SK-N-SH (cell line): ENCODE measurements at regions not wholly inside any gene's neighbourhood (a gene's known extent, or its start where the extent isn't known, plus 50 kb on each side); places are given as distances from the start of the nearest gene placed in this dataset.

Experiments
- CTCF ChIA-PET: fragments of 300-600, 350-600 bp; formaldehyde crosslinking; extraction: SDS; loops from one replicate; lab custom pipeline; 2021; lab: Yijun Ruan, JAX
- POLR2A ChIA-PET: fragments of 350-600 bp; sonication (Branson Sonifier 250); formaldehyde crosslinking; extraction: SDS; loops from one replicate; lab custom pipeline; 2020; ENCODE audit warnings: antibody characterized with exemption, inconsistent platforms; lab: Yijun Ruan, JAX
- DNase-seq: peaks from one replicate; pipeline ENCODE4 v3.0.0; 2012
- H2AFZ ChIP-seq: fragments of 200-600 bp; sonication (generic); 2 replicates; pipeline ENCODE4 v1.8.1; 2016; ENCODE audit warnings: antibody characterized with exemption, mild to moderate bottlenecking, low read depth
- H3F3A ChIP-seq: fragments of 200-600 bp; sonication (generic); replicated peaks from 2 replicates; pipeline ENCODE3; 2016; ENCODE audit warnings: antibody characterized with exemption, mild to moderate bottlenecking; ENCODE audit not compliant: insufficient read depth
- H3K27ac ChIP-seq, 2 experiments: fragments of 200-500 bp in 1 of 2; fragments of 200-600 bp in 1 of 2; sonication (Bioruptor generic) in 1 of 2; sonication (generic), shearing (Covaris generic) in 1 of 2; 2 replicates each; pipeline versions ENCODE4 v1.5.1 to v1.6.1; 2014 to 2016; ENCODE audit warnings: low read depth in 2 of 2, inconsistent platforms in 1 of 2, low read length in 1 of 2, mild to moderate bottlenecking in 1 of 2, mixed read lengths in 1 of 2
- H3K27me3 ChIP-seq: fragments of 200-600 bp; sonication (generic), shearing (Covaris generic); 2 replicates; pipeline ENCODE4 v1.6.1; 2016; ENCODE audit warnings: mixed run types; ENCODE audit not compliant: insufficient read depth
- H3K36me3 ChIP-seq, 2 experiments: fragments of 200-500 bp in 1 of 2; fragments of 200-600 bp in 1 of 2; sonication (Bioruptor generic) in 1 of 2; sonication (generic) in 1 of 2; replicated peaks in 1 of 2; 2 replicates each; pipeline versions ENCODE3 to v1.5.1; 2014 to 2016; ENCODE audit warnings: low read length in 1 of 2, mild to moderate bottlenecking in 1 of 2; ENCODE audit not compliant: insufficient read depth in 2 of 2, control insufficient read depth in 1 of 2
- H3K4me1 ChIP-seq, 2 experiments: fragments of 200-500 bp in 1 of 2; fragments of 200-600 bp in 1 of 2; sonication (Bioruptor generic) in 1 of 2; sonication (generic), shearing (Covaris generic) in 1 of 2; 2 replicates each; pipeline versions ENCODE4 v1.5.1 to v1.6.1; 2014 to 2016; ENCODE audit warnings: low read depth in 1 of 2, low read length in 1 of 2, mixed run types in 1 of 2; ENCODE audit not compliant: insufficient read depth in 2 of 2, control insufficient read depth in 1 of 2
- H3K4me2 ChIP-seq: fragments of 200-600 bp; sonication (generic), shearing (Covaris generic); 2 replicates; pipeline ENCODE4 v1.6.1; 2017; ENCODE audit warnings: mixed run types
- H3K4me3 ChIP-seq, 2 experiments: fragments of 200-500 bp in 1 of 2; fragments of 200-600 bp in 1 of 2; sonication (Bioruptor generic) in 1 of 2; sonication (generic), shearing (Covaris generic) in 1 of 2; 2 replicates each; pipeline versions ENCODE4 v1.5.1 to v1.8.1; 2014 to 2016; ENCODE audit warnings: low read depth in 2 of 2, inconsistent platforms in 1 of 2, low read length in 1 of 2, mild to moderate bottlenecking in 1 of 2, mixed read lengths in 1 of 2, moderate library complexity in 1 of 2
- H3K79me2 ChIP-seq: fragments of 200-600 bp; sonication (generic); 2 replicates; pipeline ENCODE4 v1.8.1; 2017; ENCODE audit warnings: mild to moderate bottlenecking; ENCODE audit not compliant: insufficient read depth
- H3K9ac ChIP-seq: fragments of 200-600 bp; sonication (generic); 2 replicates; pipeline ENCODE4 v1.6.1; 2017; ENCODE audit warnings: mixed run types
- H3K9me2 ChIP-seq: fragments of 200-600 bp; sonication (generic); 2 replicates; pipeline ENCODE4 v1.6.1; 2017; ENCODE audit warnings: mixed run types
- H3K9me3 ChIP-seq: fragments of 200-600 bp; sonication (generic); 2 replicates; pipeline ENCODE4 v1.6.1; 2017; ENCODE audit warnings: mixed run types, mild to moderate bottlenecking, moderate library complexity
- H4K20me1 ChIP-seq: fragments of 200-600 bp; sonication (generic); 2 replicates; pipeline ENCODE4 v1.6.1; 2017; ENCODE audit warnings: mild to moderate bottlenecking, mixed run types; ENCODE audit not compliant: insufficient read depth
- CHD2 ChIP-seq: fragments of 150-350 bp; IDR thresholded peaks from 2 replicates; pipeline ENCODE4 v1.6.1; 2018; ENCODE audit warnings: low read length; ENCODE audit not compliant: partially characterized antibody
- EZH2phosphoT487 ChIP-seq: fragments of 200-600 bp; sonication (generic); IDR thresholded peaks from 2 replicates; pipeline ENCODE4 v1.6.1; 2017; ENCODE audit warnings: low read depth, mixed run types, mild to moderate bottlenecking, antibody characterized with exemption, moderate library complexity, borderline replicate concordance
- FOSL2 ChIP-seq: IDR thresholded peaks from 2 replicates; pipeline ENCODE4 v1.4.0; 2012; ENCODE audit warnings: low read depth, mild to moderate bottlenecking, moderate library complexity, borderline replicate concordance
- GABPA ChIP-seq: IDR thresholded peaks from 2 replicates; pipeline ENCODE4 v1.4.0; 2012; ENCODE audit warnings: low read depth, mild to moderate bottlenecking
- IRF3 ChIP-seq: fragments of 150-350 bp; IDR thresholded peaks from 2 replicates; pipeline ENCODE4 v1.6.1; 2016; ENCODE audit warnings: mild to moderate bottlenecking, low read depth, low read length
- JUND ChIP-seq: IDR thresholded peaks from 2 replicates; pipeline ENCODE4 v1.4.0; 2012
- MEF2A ChIP-seq: IDR thresholded peaks from 2 replicates; pipeline ENCODE4 v1.4.0; 2012; ENCODE audit warnings: low read depth, borderline replicate concordance
- RCOR1 ChIP-seq: fragments of 150-350 bp; IDR thresholded peaks from 2 replicates; pipeline ENCODE4 v1.6.1; 2017; ENCODE audit warnings: antibody characterized with exemption, low read length
- SIN3A ChIP-seq: IDR thresholded peaks from 2 replicates; pipeline ENCODE4 v1.6.1; 2012; ENCODE audit warnings: low read depth, mild to moderate bottlenecking, low read length, moderate library complexity, borderline replicate concordance
- TAF1 ChIP-seq: IDR thresholded peaks from 2 replicates; pipeline ENCODE4 v1.6.1; 2012; ENCODE audit warnings: low read depth, mild to moderate bottlenecking, low read length, moderate library complexity, borderline replicate concordance
- TCF12 ChIP-seq: IDR thresholded peaks from 2 replicates; pipeline ENCODE4 v1.4.0; 2012
- USF2 ChIP-seq: fragments of 150-350 bp; IDR thresholded peaks from 2 replicates; pipeline ENCODE4 v1.6.1; 2017; ENCODE audit warnings: antibody characterized with exemption, low read length, low read depth, borderline replicate concordance
- WGBS: methylation state at CpG from one replicate; pipeline ENCODE4 v1.1.6; 2017; ENCODE audit warnings: low lambda C conversion rate; 5-methylcytosine and 5-hydroxymethylcytosine counted together

GRCh38 chr14:61881046-61881445 lies 118.8 kb downstream of the SNAPC1 start:
- H3K9ac ChIP-seq: no peak overlapping the region
- no peaks in the 10 kb centered on the region for H3K9me3 ChIP-seq
- ChIA-PET CTCF (no interaction called here), POLR2A (no interaction called here)
- no peaks in the 10 kb centered on the region for H3K79me2 ChIP-seq
- no peak for DNase-seq
- H3K27me3 ChIP-seq: peaks cover 13% of the 10 kb centered on the region
- H4K20me1 ChIP-seq: no peaks in the 10 kb centered on the region
- TF ChIP-seq CHD2 (no peak), SIN3A (no peak)
- 6% methylated on average over 1 of the region's 1 CpG for WGBS
- H3K4me3 ChIP-seq: no peak overlapping the region
- H3F3A ChIP-seq: no peaks in the 10 kb centered on the region
- no peak overlapping the region for H3K4me2 ChIP-seq
- no peaks in the 10 kb centered on the region for H3K9me2 ChIP-seq
- no peaks in the 10 kb centered on the region for H3K36me3 ChIP-seq
- H3K27ac ChIP-seq: no peak overlapping the region
- peaks cover 0 to 13% of the 10 kb centered on the region in 2 experiments; a peak in 1 of 4 replicates for H3K4me1 ChIP-seq
- H2AFZ ChIP-seq: no peak overlapping the region

GRCh38 chr14:61884711-61885110 lies 122.5 kb downstream of the SNAPC1 start:
- DNase-seq: no peak
- ChIA-PET POLR2A (no interaction called here), CTCF (interaction anchor here (0.9 to 2.6 kb wide), 3 partner anchors 10 to 242 kb away, joined by 4 to 13 read pairs (median 5); no protein-coding TSS in a partner anchor)
- Histone ChIP-seq H3K36me3 (no peaks in the 10 kb centered on the region), H3K9ac (no peak overlapping the region), H4K20me1 (no peaks in the 10 kb centered on the region), H3K4me2 (no peak overlapping the region), H3F3A (no peaks in the 10 kb centered on the region), H2AFZ (no peak overlapping the region), H3K4me1 (no peaks in the 10 kb centered on the region), H3K79me2 (no peaks in the 10 kb centered on the region), H3K9me2 (no peaks in the 10 kb centered on the region), H3K27ac (no peak overlapping the region), H3K4me3 (no peak overlapping the region), H3K9me3 (no peaks in the 10 kb centered on the region), H3K27me3 (no peaks in the 10 kb centered on the region)
- 28% methylated on average over 2 of the region's 2 CpGs for WGBS
- TF ChIP-seq TAF1 (no peak), SIN3A (no peak), GABPA (no peak), CHD2 (no peak), IRF3 (no peak), FOSL2 (no peak), USF2 (no peak), MEF2A (no peak), EZH2phosphoT487 (no peak), RCOR1 (no peak), TCF12 (no peak), JUND (no peak)
